ENCODE measurements at regions not wholly inside any gene's neighbourhood (a gene's known extent, or its start where the extent isn't known, plus 50 kb on each side); places are given as distances from the start of the nearest gene placed in this dataset.
A peak's percentile ranks its signal among the peaks of the same experiment; 100 is the strongest.
"Not testable (repeated sequence)": the region's sequence is repeated elsewhere in the genome, so short reads cannot be mapped to it uniquely, and the experiment has no call there.

DNA sequence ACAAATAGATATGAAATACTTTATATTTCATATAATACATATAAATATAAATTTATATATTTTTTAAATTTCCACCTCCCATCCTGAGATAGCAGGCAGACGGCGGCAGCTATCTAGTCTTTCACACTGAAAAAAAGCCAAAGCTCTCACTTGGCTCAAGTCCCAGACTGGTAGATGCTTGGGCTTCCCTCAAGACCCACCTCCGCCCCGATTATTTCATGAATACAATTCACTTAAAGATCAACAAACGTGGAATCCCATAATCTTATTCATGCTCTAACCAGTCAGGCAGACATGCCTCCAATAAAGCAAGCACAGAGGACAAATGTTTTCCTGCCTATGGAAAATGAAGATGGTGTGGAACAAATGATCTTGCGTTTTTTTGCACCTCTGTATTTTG is 275.9 kb upstream of the NR2F2 start:
- no peak for DNase-seq (ENCODE audit: low spot score in 2 of 2)
- FAIRE-seq: no peak

DNA sequence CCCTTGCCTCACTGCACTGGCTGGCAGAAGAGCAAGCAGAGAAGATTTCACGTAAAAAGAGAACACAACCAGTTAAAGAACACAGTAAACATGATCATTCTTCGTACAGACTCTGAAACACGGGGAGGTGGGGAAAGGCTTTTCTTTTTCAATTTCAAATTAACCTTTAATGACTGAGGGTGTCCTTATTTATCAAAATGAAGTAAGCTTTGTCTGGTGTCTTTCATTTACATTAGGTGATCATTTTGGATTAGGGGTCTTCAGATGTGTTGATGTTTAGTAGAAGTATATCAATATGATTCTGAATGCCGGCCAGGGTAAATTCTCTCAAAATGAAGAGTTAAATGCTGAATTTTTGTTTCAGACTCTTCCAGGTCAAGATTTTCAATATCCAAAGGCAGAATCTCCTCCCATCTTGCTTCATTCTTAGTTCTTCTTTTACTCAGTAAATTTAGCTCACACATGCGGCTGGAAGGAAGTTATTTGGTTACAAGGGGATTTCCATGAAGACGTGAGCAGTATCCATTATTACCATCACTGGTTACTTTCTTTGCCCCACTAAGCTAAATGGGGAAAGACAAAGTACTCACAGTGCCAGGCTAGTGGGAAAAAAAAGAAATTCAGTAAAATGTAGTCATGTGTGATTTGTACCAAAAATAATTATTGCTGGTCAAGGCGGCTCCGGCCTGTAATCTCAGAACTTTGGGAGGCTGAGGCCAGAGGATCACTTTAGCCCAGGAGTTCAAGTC is 272.2 kb upstream of the NR2F2 start:
- no peak for FAIRE-seq
- no peak for DNase-seq (ENCODE audit: low spot score in 2 of 2)

- FAIRE-seq; DNase-seq (ENCODE audit: low spot score in 2 of 2): not testable (repeated sequence)
These were observed 271.7 kb upstream of the NR2F2 start for GRCh38 chr15:96058852-96059103.

DNA sequence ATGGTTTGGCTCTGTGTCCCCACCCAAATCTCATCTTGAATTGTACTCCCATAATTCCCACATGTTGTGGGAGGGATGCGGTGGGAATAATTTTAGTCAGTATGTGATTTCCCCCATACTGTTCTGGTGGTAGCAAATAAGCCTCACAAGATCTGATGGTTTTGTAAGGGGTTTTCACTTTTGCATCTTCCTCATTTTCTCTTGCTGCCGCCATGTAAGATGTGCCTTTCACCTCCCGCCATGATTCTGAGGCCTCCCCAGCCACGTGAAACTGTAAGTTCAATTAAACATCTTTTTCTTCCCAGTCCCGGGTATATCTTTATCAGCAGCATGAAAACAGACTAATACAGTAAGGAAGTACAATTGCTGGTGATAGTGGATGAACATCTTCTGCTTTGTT is 269.9 kb upstream of the NR2F2 start:
- not testable (repeated sequence) for FAIRE-seq; DNase-seq (ENCODE audit: low spot score in 2 of 2)

DNA sequence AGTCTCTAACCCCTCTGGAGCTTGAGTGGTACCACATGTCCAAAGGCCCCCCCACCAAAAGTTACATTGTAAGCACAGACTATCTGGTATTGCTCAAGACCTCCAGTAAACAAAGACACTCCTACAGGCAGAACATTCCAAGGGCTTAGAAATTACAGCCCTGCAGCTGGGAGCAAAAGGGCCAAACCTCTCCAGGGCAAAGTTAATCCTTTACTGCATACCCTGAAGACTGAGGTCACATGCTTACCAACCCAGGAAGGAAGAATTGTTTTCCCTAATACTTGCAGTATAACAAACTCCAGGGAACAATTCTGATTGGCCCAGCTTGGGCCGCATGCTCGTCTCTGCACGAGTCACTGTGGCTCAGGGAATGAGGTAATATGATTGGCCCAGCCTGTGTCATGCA is 266.1 kb upstream of the NR2F2 start:
- FAIRE-seq (no peak), DNase-seq (ENCODE audit: low spot score in 2 of 2) (no peak)

- DNase-seq (ENCODE audit: low spot score in 2 of 2) (no peak), FAIRE-seq (no peak)
These were observed 264.4 kb upstream of the NR2F2 start for GRCh38 chr15:96066126-96066525.

GRCh38 chr15:96066852-96067495 is 263.5 kb upstream of the NR2F2 start:
- FAIRE-seq: peak; percentile 68

DNA sequence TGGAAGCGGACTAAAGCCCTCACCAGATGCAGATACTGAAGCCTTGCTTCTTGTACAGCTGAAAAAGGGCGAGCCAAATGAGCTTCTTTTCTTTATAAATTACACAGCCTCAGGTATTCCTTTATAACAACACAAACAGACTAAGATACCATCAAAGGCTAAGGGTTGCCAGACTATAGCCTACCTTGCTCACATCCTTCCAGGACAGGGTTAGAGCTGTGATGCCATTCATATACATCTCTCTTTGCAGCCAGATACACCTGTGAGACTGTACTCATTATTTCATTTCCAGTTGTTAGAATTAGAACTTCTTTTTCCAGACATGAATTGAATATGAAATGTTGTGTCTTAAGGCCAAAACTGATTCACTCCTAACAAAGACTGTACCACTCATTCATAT is 262.8 kb upstream of the NR2F2 start:
- DNase-seq (ENCODE audit: low spot score in 2 of 2): no peak
- FAIRE-seq: no peak

More at GRCh38 chr15:96066852-96067495, 263.5 kb upstream of the NR2F2 start:
- no peak for DNase-seq (ENCODE audit: low spot score in 2 of 2)

DNA sequence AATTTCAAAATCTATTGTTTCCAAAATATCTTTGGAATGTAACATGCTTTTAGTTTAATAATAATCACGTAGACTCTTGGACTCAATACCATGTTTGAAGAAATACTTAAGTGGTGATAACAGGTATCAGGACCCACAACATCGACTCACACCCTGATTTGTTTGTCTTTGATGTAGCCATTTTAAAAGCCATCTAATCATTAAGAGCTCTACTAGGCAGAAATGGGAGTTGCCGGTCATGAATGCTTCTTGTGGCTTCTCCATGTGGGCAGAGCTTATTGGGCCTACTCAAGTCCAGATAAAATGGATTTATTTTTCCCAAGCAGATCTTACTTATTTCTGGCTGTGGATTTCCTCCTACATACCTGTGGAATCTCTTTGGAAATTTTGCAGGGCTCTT is 261.6 kb upstream of the NR2F2 start:
- FAIRE-seq (no peak), DNase-seq (ENCODE audit: low spot score in 2 of 2) (no peak)

- DNase-seq (ENCODE audit: low spot score in 2 of 2) (no peak), FAIRE-seq (no peak)
These were observed 259.9 kb upstream of the NR2F2 start for GRCh38 chr15:96070636-96071035.

- DNase-seq (ENCODE audit: low spot score in 2 of 2) (no peak), FAIRE-seq (no peak)
These were observed 257.7 kb upstream of the NR2F2 start for GRCh38 chr15:96072821-96073220.

GRCh38 chr15:96073908-96074307 is 256.6 kb upstream of the NR2F2 start:
- FAIRE-seq (no peak), DNase-seq (ENCODE audit: low spot score in 2 of 2) (no peak)

GRCh38 chr15:96075895-96076294 is 254.6 kb upstream of the NR2F2 start:
- DNase-seq (ENCODE audit: low spot score in 2 of 2) (no peak), FAIRE-seq (no peak)

DNA sequence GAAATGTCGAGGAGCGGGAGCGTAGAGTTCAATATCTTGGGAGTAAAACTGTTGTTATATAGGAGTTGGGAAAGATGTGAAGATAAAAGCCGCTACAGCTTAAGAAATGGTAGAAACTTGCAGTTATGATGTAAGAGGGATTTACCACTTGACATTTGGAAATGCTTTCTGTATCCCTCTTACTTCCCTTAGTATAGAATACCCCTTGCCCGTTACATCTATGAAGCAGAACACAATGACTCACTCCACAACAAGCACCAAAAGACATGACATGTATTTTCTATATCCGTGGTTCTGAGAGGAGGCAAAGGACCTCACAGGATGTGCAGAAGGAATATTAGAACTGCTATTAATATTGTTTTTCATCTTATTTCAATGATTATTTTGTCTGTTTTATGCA is 254.2 kb upstream of the NR2F2 start:
- DNase-seq (ENCODE audit: low spot score in 2 of 2) (no peak), FAIRE-seq (no peak)

DNA sequence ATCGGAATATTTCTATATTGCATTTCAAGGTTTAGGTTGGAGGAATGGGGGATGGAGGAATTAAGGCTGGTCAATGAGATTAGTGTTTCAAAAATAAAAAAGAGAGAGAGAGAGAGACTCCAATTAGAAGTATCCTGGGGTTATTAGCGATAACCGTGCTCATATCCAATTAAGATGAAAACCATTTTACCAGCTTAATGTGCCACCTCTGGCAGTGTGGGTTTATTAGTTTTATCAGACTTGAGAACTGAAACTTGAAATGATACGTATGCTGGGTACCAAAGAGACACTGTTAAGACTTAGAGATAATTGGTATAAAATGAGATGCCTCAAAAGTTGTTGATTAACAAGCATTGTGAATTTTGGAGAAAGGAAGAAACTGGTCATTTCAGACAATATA is 251.5 kb upstream of the NR2F2 start:
- DNase-seq (ENCODE audit: low spot score in 2 of 2): no peak
- FAIRE-seq: no peak

GRCh38 chr15:96079882-96080281 is 250.6 kb upstream of the NR2F2 start:
- DNase-seq (ENCODE audit: low spot score in 2 of 2) (no peak), FAIRE-seq (no peak)

GRCh38 chr15:96086164-96086563 is 244.3 kb upstream of the NR2F2 start:
- FAIRE-seq: no peak
- no peak for DNase-seq (ENCODE audit: low spot score in 2 of 2)

DNA sequence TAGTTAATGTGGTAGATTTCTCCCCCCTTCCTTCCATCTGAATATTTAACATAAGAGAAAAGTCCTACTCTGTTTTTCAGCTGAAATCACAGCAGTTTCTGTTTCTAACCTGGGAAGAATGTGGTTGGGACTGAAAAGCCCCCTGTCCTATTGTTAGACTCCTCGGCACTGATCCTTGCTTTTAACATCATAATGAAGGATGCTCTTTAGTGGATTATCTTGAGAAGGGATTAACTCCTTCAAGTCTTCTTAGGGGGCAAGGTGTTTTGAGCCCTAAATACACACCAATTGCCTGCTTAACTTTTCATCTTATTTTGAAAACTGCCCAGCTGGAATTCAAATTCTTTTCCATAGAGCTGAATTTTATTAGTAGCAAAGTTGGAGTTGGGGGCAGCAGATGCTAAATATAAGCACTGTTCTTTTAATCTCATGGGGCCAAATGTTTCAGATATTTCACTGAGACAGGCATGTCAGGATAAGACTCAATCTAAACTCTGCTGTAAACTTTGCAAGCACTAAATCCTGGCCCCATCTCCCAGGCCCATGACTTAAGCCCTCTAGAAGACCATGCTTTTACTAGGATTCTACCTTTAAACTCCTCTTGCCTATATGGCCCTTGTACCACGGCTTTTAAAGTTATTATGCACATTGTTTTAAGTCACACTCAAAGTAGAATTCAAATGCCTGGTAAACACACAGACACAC is 243.2 kb upstream of the NR2F2 start:
- DNase-seq (ENCODE audit: low spot score in 2 of 2): no peak
- no peak for FAIRE-seq

- FAIRE-seq (no peak), DNase-seq (ENCODE audit: low spot score in 2 of 2) (no peak)
These were observed 241.8 kb upstream of the NR2F2 start for GRCh38 chr15:96088650-96089049.

DNA sequence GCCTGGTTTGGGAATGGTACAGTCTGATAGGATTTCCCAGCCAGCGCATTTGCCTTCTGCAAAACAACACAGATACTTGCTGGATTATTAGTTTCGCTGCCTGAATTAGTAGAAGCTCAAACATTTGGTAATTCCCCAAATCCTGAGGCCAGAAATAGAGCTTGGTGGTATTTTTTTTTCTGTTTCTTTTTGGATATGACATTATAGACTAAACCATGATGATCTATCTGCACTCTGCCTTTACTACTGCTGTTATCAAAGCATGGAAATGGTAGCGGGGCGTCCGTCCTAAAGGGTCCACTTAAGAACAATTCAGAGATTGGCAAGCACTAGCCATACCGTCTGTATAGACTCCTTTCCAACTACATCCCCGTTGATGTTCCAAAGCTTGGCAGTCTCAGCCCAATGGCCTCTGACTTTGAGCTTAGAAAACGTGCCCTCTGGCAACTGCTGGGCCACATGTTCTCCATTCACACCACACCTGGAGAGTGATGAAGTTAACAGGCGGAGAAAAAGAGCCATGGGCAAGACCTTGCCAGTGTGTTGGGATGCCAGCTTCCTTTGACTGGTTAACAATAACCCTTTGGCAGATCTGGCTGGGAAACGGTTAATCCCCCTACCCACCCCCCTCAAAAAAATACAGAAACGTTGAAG is 241.0 kb upstream of the NR2F2 start:
- no peak for DNase-seq (ENCODE audit: low spot score in 2 of 2)

DNA sequence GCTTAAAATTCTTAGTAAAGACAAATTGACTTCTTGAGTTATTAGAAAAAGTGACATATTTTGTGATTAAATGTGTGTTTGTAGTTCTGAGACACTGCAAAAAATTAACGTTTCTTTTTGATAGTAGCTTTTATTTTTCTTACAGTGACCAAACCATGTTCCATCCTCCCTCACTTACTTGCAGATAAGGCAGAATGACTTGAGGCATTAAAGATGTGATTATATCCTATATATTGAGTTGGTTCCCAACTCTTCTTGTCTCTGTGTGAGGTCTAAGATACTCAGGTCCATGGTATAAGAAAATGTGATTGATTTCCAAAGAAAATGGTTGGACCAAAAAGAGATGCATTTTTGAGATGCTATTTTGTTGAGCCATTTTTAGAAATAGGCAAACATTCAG is 238.3 kb upstream of the NR2F2 start:
- FAIRE-seq (no peak), DNase-seq (ENCODE audit: low spot score in 2 of 2) (no peak)

More for the DNA sequence above, 241.0 kb upstream of the NR2F2 start:
- no peak for FAIRE-seq
